HS-5 (cell line): ENCODE measurements at regions not wholly inside any gene's neighbourhood (a gene's known extent, or its start where the extent isn't known, plus 50 kb on each side); places are given as distances from the start of the nearest gene placed in this dataset.
"Not testable (repeated sequence)": the region's sequence is repeated elsewhere in the genome, so short reads cannot be mapped to it uniquely, and the experiment has no call there.

Experiments used
- DNase-seq: peaks from one replicate; pipeline ENCODE4 v3.0.0-alpha.2; 2012; ENCODE audit warnings: low read depth

- DNase-seq, result no peak
Measured at GRCh38 chr5:163950248-163950647, 444.8 kb downstream of the MAT2B start.

- DNase-seq, result no peak
Measured at GRCh38 chr5:163951069-163951468, 445.6 kb downstream of the MAT2B start.

GRCh38 chr5:163953901-163954300 lies 448.5 kb downstream of the MAT2B start:
- DNase-seq, result no peak

GRCh38 chr5:163961230-163961629 lies 455.8 kb downstream of the MAT2B start:
- not testable (repeated sequence) for DNase-seq

GRCh38 chr5:163963881-163964280 lies 458.5 kb downstream of the MAT2B start:
- no peak for DNase-seq

- DNase-seq, result no peak
Measured at GRCh38 chr5:163964671-163965070, 459.3 kb downstream of the MAT2B start.

GRCh38 chr5:163967268-163967667 lies 461.8 kb downstream of the MAT2B start:
- no peak for DNase-seq

- DNase-seq, result no peak
Measured at GRCh38 chr5:163968651-163969050, 463.2 kb downstream of the MAT2B start.

GRCh38 chr5:163976696-163977095 lies 471.3 kb downstream of the MAT2B start:
- DNase-seq, result peak; percentile 47

GRCh38 chr5:163978897-163979296 lies 473.5 kb downstream of the MAT2B start:
- no peak for DNase-seq

- DNase-seq, result no peak
Measured at GRCh38 chr5:163988566-163988965, 483.1 kb downstream of the MAT2B start.

- no peak for DNase-seq
Measured at GRCh38 chr5:163993126-163993525, 487.7 kb downstream of the MAT2B start.

GRCh38 chr5:163995206-163995605 lies 489.8 kb downstream of the MAT2B start:
- no peak for DNase-seq

- no peak for DNase-seq
Measured at GRCh38 chr5:163997965-163998364, 492.5 kb downstream of the MAT2B start.

GRCh38 chr5:164000241-164000640 lies 494.8 kb downstream of the MAT2B start:
- no peak for DNase-seq

GRCh38 chr5:164000819-164001218 lies 495.4 kb downstream of the MAT2B start:
- DNase-seq, result no peak

- no peak for DNase-seq
Measured at GRCh38 chr5:164002214-164002613, 496.8 kb downstream of the MAT2B start.

- no peak for DNase-seq
Measured at GRCh38 chr5:164002628-164003027, 497.2 kb downstream of the MAT2B start.

- DNase-seq, result no peak
Measured at GRCh38 chr5:164005071-164005470, 499.7 kb downstream of the MAT2B start.

GRCh38 chr5:164007064-164007463 lies 501.6 kb downstream of the MAT2B start:
- no peak for DNase-seq

- no peak for DNase-seq
Measured at GRCh38 chr5:164009621-164010020, 504.2 kb downstream of the MAT2B start.

- no peak for DNase-seq
Measured at GRCh38 chr5:164010900-164011299, 505.5 kb downstream of the MAT2B start.

- DNase-seq, result no peak
Measured at GRCh38 chr5:164012371-164012770, 507.0 kb downstream of the MAT2B start.

- peak; percentile 59 for DNase-seq
Measured at GRCh38 chr5:164013077-164013670, 507.8 kb downstream of the MAT2B start.

- DNase-seq, result no peak
Measured at GRCh38 chr5:164020116-164020515, 514.7 kb downstream of the MAT2B start.
